Kidney (tissue), 13 donors: ENCODE measurements at regions not wholly inside any gene's neighbourhood (a gene's known extent, or its start where the extent isn't known, plus 50 kb on each side); places are given as distances from the start of the nearest gene placed in this dataset.

Source experiments
- DNase-seq, 5 donors: peaks; one replicate each; pipeline ENCODE4 v3.0.0-alpha.2; 2013 to 2020
- FAIRE-seq: peaks from 2 replicates; lab custom pipeline; 2012; peaks lifted over from hg19 to GRCh38; lab: Jason Lieb, UNC
- H3K27ac ChIP-seq, 2 donors: one replicate each; pipeline ENCODE4 v1.7.0; 2013; ENCODE audit warnings: low read depth in 2 of 2, low read length in 2 of 2, inconsistent platforms in 1 of 2
- H3K27me3 ChIP-seq: one replicate; pipeline ENCODE4 v1.7.1; 2013; ENCODE audit warnings: low read length, inconsistent platforms; ENCODE audit not compliant: control insufficient read depth, insufficient read depth
- H3K36me3 ChIP-seq, 3 donors: one replicate each; pipeline versions ENCODE4 v1.7.0 to v1.7.1; 2013; ENCODE audit warnings: low read length in 3 of 3, control low read depth in 1 of 3, inconsistent platforms in 1 of 3; ENCODE audit not compliant: insufficient read depth in 3 of 3, control insufficient read depth in 2 of 3
- H3K4me1 ChIP-seq, 3 donors: one replicate each; pipeline versions ENCODE4 v1.7.0 to v1.7.1; 2013; ENCODE audit warnings: low read length in 3 of 3, inconsistent platforms in 1 of 3, low read depth in 1 of 3; ENCODE audit not compliant: control insufficient read depth in 2 of 3, insufficient read depth in 2 of 3
- H3K4me3 ChIP-seq, 3 donors: one replicate each; pipeline versions ENCODE4 v1.7.0 to v1.8.1; 2013; ENCODE audit warnings: low read length in 3 of 3, control low read depth in 1 of 3, inconsistent platforms in 1 of 3
- H3K9ac ChIP-seq, 3 donors: one replicate each; pipeline versions ENCODE4 v1.7.0 to v1.7.1; 2013; ENCODE audit warnings: low read length in 3 of 3, control low read depth in 1 of 3, inconsistent platforms in 1 of 3
- H3K9me3 ChIP-seq, 3 donors: one replicate each; pipeline versions ENCODE4 v1.7.0 to v1.7.1; 2013; ENCODE audit warnings: low read length in 3 of 3, control low read depth in 1 of 3, inconsistent platforms in 1 of 3; ENCODE audit not compliant: control insufficient read depth in 2 of 3, insufficient read depth in 1 of 3
- intact Hi-C: fragments of 100-400 bp; cut with DNase I; formaldehyde crosslinking; loops from one replicate; pipeline ENCODE4 v1.11.1; 2022
- TF ChIP-seq, protein P1 (sequence below): IDR thresholded peaks from 3 replicates; pipeline ENCODE4 v1.5.1; 2012; ENCODE audit warnings: mild to moderate bottlenecking, moderate library complexity, borderline replicate concordance; ENCODE audit not compliant: insufficient read depth; ENCODE audit errors: extremely low read depth
- donor health status: control.
- donor health status: control.
- donor health status: control.
- donor health status: control.
- donor health status: control.
- donor health status: DM: yes; HTN: yes; CAD: no.
- donor health status: Normal renal cell carcinoma (clear cell type).

DNA sequence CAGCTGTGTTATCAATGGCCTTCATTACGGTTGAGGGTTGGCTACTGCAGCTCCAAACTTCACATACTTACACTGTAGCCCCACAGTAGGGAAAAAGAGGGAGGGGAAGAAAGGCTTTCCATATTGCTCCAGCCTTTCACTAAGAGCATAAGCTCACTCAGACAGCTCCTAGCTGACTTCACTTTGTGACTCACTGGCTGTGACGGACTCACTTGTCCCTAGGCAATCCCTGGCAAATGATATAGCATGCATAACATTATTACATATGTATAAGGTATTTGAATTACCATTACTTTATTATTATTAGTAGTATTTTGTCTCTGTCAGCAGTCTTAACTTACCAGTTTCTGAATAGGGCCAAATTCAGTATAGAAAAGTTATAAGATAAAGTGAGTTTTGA is 350.7 kb downstream of the RMST start:
- no peak overlapping the region for H3K9ac ChIP-seq
- no peaks in the 10 kb centered on the region for H3K4me1 ChIP-seq
- H3K27me3 ChIP-seq: no peaks in the 10 kb centered on the region
- DNase-seq (no peak), FAIRE-seq (no peak)
- no peak overlapping the region for H3K4me3 ChIP-seq
- TF ChIP-seq, protein P1, sequence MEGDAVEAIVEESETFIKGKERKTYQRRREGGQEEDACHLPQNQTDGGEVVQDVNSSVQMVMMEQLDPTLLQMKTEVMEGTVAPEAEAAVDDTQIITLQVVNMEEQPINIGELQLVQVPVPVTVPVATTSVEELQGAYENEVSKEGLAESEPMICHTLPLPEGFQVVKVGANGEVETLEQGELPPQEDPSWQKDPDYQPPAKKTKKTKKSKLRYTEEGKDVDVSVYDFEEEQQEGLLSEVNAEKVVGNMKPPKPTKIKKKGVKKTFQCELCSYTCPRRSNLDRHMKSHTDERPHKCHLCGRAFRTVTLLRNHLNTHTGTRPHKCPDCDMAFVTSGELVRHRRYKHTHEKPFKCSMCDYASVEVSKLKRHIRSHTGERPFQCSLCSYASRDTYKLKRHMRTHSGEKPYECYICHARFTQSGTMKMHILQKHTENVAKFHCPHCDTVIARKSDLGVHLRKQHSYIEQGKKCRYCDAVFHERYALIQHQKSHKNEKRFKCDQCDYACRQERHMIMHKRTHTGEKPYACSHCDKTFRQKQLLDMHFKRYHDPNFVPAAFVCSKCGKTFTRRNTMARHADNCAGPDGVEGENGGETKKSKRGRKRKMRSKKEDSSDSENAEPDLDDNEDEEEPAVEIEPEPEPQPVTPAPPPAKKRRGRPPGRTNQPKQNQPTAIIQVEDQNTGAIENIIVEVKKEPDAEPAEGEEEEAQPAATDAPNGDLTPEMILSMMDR: no peak
- H3K9me3 ChIP-seq: no peaks in the 10 kb centered on the region
- H3K36me3 ChIP-seq: no peaks in the 10 kb centered on the region
- no peak overlapping the region for H3K27ac ChIP-seq
- intact Hi-C loops: no loop called here

DNA sequence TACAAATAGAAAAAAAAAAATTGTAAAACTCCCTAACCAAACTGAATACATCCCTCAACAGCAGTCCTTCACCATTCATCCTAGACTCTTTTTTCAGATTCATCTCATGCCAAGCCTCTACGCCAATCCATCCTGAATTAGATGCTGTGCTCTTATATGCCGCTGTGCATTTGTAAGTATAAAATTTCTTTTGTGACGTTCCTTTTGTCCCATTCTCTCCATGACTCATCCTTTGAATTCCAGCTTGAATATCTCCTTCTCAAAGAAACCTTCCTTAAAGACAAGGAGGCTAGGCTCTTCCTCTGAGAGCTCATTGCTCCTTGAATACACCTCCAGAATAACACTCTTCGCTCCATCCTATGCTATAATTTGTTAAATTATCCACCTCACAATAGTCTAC is 359.2 kb downstream of the RMST start:
- H3K36me3 ChIP-seq: no peaks in the 10 kb centered on the region
- FAIRE-seq: no peak
- H3K4me3 ChIP-seq: no peak overlapping the region
- no peak overlapping the region for H3K27ac ChIP-seq
- H3K9me3 ChIP-seq: no peaks in the 10 kb centered on the region
- intact Hi-C loops: no loop called here
- H3K27me3 ChIP-seq: no peaks in the 10 kb centered on the region
- DNase-seq: no peak
- H3K9ac ChIP-seq: no peak overlapping the region
- no peaks in the 10 kb centered on the region for H3K4me1 ChIP-seq
- TF ChIP-seq, protein P1: no peak

DNA sequence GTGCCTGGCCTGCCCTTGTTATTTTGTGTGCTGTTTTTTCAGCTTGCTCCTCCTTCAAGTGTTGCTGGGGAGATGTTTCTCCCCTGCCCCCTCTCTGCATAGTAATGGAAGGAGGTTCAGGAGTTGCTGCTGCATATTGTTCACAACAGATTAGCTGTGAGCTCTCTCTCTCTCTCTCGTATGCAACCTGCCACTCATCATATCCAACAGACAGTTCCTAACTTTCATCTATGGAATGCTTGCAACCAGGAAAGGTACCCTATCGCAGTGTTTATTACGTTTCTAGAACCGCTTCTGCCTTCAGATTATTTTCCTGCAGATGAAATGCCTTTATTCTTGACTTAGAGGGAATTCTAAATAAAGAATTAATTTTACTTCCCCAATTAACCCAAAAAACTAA is 372.9 kb downstream of the RMST start:
- no peak overlapping the region for H3K4me3 ChIP-seq
- no peak for DNase-seq
- H3K27ac ChIP-seq: no peak overlapping the region
- no peaks in the 10 kb centered on the region for H3K27me3 ChIP-seq
- H3K4me1 ChIP-seq: no peaks in the 10 kb centered on the region
- TF ChIP-seq, protein P1: no peak
- no peaks in the 10 kb centered on the region for H3K36me3 ChIP-seq
- FAIRE-seq: no peak
- no peak overlapping the region for H3K9ac ChIP-seq
- intact Hi-C loops: no loop called here
- H3K9me3 ChIP-seq: no peaks in the 10 kb centered on the region

DNA sequence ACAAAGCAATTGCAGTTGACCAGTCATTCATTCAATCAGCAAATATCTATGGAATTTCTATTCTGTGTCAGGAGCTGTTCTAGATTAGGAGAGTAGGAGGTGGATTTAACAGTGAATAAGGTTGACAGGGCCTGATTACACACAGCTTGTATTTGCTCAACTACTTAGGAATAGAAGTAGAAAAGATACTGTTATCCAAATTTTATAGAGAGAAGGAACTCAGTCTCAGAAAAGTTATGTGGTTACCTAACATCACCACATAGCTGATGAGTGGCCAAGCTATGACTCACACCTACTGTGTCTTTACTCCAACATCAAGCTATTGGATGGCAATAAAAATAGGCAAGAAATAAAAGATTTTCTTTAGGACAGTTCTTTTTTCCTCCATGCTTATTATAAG is 374.8 kb downstream of the RMST start:
- no peak for FAIRE-seq
- H3K36me3 ChIP-seq: no peaks in the 10 kb centered on the region
- no peaks in the 10 kb centered on the region for H3K4me1 ChIP-seq
- no peak overlapping the region for H3K4me3 ChIP-seq
- intact Hi-C loops: no loop called here
- no peaks in the 10 kb centered on the region for H3K9me3 ChIP-seq
- TF ChIP-seq, protein P1: no peak
- no peak overlapping the region for H3K9ac ChIP-seq
- H3K27me3 ChIP-seq: no peaks in the 10 kb centered on the region
- H3K27ac ChIP-seq: no peak overlapping the region
- no peak for DNase-seq
